K562 (cell line): ENCODE measurements at regions not wholly inside any gene's neighbourhood (a gene's known extent, or its start where the extent isn't known, plus 50 kb on each side); places are given as distances from the start of the nearest gene placed in this dataset.

Experiments used
- ATAC-seq: fragments of 200-7000 bp; cut with Tn5 transposase; 3 replicates; pipeline ENCODE4 v1.9.1; 2020; ENCODE audit warnings: moderate library complexity
- BruUV-seq: library from RNA; stranded (reverse); fragments of 400-500 nt; replicated peaks from 2 replicates; lab custom pipeline; 2021; lab: Mats Ljungman, UMichigan
- CTCF ChIA-PET: fragments of 300-600 bp; formaldehyde crosslinking; extraction: SDS; loops from one replicate; lab custom pipeline; 2021; ENCODE audit warnings: low intra/inter-chr PET ratio; lab: Yijun Ruan, JAX
- POLR2A ChIA-PET: fragments of 300-600, 350-650 bp; sonication (Branson Sonifier 250); formaldehyde crosslinking; extraction: SDS; loops from one replicate; lab custom pipeline; 2021; ENCODE audit warnings: antibody characterized with exemption, inconsistent platforms; lab: Yijun Ruan, JAX
- DNase-seq, 4 experiments: peaks; one replicate each; pipeline versions ENCODE4 v3.0.0 to v3.0.0-alpha.2; 2011 to 2018; ENCODE audit warnings: low spot score in 3 of 4, mixed read lengths in 3 of 4; ENCODE audit errors: extremely low read depth in 1 of 4
- FAIRE-seq: peaks from 2 replicates; lab custom pipeline; 2011; peaks lifted over from hg19 to GRCh38; lab: Jason Lieb, UNC
- H2AFZ ChIP-seq: 2 replicates; pipeline ENCODE4 v1.6.0; 2011; ENCODE audit warnings: low read depth, low read length, control low read depth, inconsistent platforms
- H3K27ac ChIP-seq: fragments of 200-600 bp; 3 replicates; pipeline ENCODE4 v1.8.0; 2011; ENCODE audit warnings: low read depth, mild to moderate bottlenecking, control low read depth, inconsistent platforms, low read length, moderate library complexity, mixed read lengths; ENCODE audit errors: extremely low read depth
- H3K27me3 ChIP-seq, 2 experiments: fragments of 300-600 bp in 1 of 2; 2 replicates in 1 of 2; 3 replicates in 1 of 2; pipeline versions ENCODE4 v1.6.0 to v1.8.0; 2011; ENCODE audit warnings: inconsistent platforms in 2 of 2, low read length in 2 of 2, mild to moderate bottlenecking in 1 of 2, mixed read lengths in 1 of 2, moderate library complexity in 1 of 2; ENCODE audit not compliant: control insufficient read depth in 2 of 2, insufficient read depth in 2 of 2
- H3K36me3 ChIP-seq: fragments of 300-600 bp; 3 replicates; pipeline ENCODE4 v1.8.0; 2011; ENCODE audit warnings: mild to moderate bottlenecking, low read length, inconsistent platforms; ENCODE audit not compliant: control insufficient read depth, insufficient read depth
- H3K4me1 ChIP-seq, 2 experiments: fragments of 200-600 bp in 1 of 2; replicated peaks in 1 of 2; 2 replicates in 1 of 2; 3 replicates in 1 of 2; pipeline versions ENCODE4 v1.5.1 to v1.8.0; 2011; ENCODE audit warnings: inconsistent platforms in 2 of 2, low read length in 2 of 2, mild to moderate bottlenecking in 1 of 2, mixed read lengths in 1 of 2, moderate library complexity in 1 of 2; ENCODE audit not compliant: control insufficient read depth in 2 of 2, insufficient read depth in 2 of 2
- H3K4me2 ChIP-seq: 2 replicates; pipeline ENCODE4 v1.6.1; 2011; ENCODE audit warnings: low read length, control low read depth, inconsistent platforms, mixed read lengths; ENCODE audit not compliant: insufficient read depth
- H3K4me3 ChIP-seq: fragments of 200-600 bp; sonication (generic), shearing (Covaris generic); 2 replicates; pipeline ENCODE4 v1.5.1; 2016; ENCODE audit warnings: control low read depth, inconsistent platforms
- H3K79me2 ChIP-seq: fragments of 200-600 bp; 3 replicates; pipeline ENCODE4 v1.8.0; 2011; ENCODE audit warnings: low read length, inconsistent platforms; ENCODE audit not compliant: control insufficient read depth, insufficient read depth
- H3K9ac ChIP-seq, 2 experiments: 2 replicates each; pipeline versions ENCODE4 v1.6.0 to v1.6.1; 2011; ENCODE audit warnings: low read depth in 2 of 2, low read length in 2 of 2, control low read depth in 1 of 2, inconsistent platforms in 1 of 2, mild to moderate bottlenecking in 1 of 2, mixed read lengths in 1 of 2; ENCODE audit not compliant: insufficient read depth in 1 of 2
- H3K9me1 ChIP-seq: one replicate; pipeline ENCODE4 v1.6.0; 2011; ENCODE audit warnings: inconsistent platforms, mild to moderate bottlenecking, low read length, moderate library complexity; ENCODE audit not compliant: control insufficient read depth, insufficient read depth
- H3K9me3 ChIP-seq: replicated peaks from 2 replicates; pipeline ENCODE4 v1.5.1; 2011; ENCODE audit warnings: low read depth, low read length, inconsistent platforms; ENCODE audit not compliant: control insufficient read depth, insufficient read depth
- H4K20me1 ChIP-seq: replicated peaks from 2 replicates; pipeline ENCODE4 v1.6.1; 2011; ENCODE audit warnings: low read length, inconsistent platforms, mixed read lengths; ENCODE audit not compliant: control insufficient read depth, insufficient read depth
- BRF1 ChIP-seq: IDR thresholded peaks from 3 replicates; pipeline ENCODE4 v1.6.1; 2011; ENCODE audit warnings: borderline replicate concordance, mild to moderate bottlenecking; ENCODE audit not compliant: insufficient read length; ENCODE audit errors: extremely low read depth
- EGR1 ChIP-seq: fragments of 450-650 bp; conservative IDR thresholded peaks from 2 replicates; pipeline ENCODE4 v1.6.1; 2017; ENCODE audit warnings: mild to moderate bottlenecking
- FOS ChIP-seq: IDR thresholded peaks from 3 replicates; pipeline ENCODE4 v1.6.1; 2011; ENCODE audit not compliant: insufficient read length; ENCODE audit errors: extremely low read depth
- SETDB1 ChIP-seq: IDR thresholded peaks from one replicate; pipeline ENCODE4 v1.6.1; 2012; ENCODE audit warnings: low read length, control low read depth, inconsistent platforms
- TCF7L2 ChIP-seq: fragments of 150-350 bp; IDR thresholded peaks from 2 replicates; pipeline ENCODE4 v1.6.1; 2016; ENCODE audit warnings: low read depth, mild to moderate bottlenecking, low read length, moderate library complexity
- ZBTB7A ChIP-seq: IDR thresholded peaks from 2 replicates; pipeline ENCODE4 v1.6.1; 2011; ENCODE audit warnings: low read depth, mild to moderate bottlenecking, low read length, moderate library complexity, borderline replicate concordance; ENCODE audit not compliant: control insufficient read depth
- ZFX ChIP-seq: sonication (generic); formaldehyde crosslinking; IDR thresholded peaks from 2 replicates; pipeline ENCODE4 v1.8.0; 2022; ENCODE audit warnings: mild to moderate bottlenecking, missing genetic modification reagents, moderate library complexity
- ZNF175 ChIP-seq: fragments of 200-800 bp; sonication (Bioruptor generic); IDR thresholded peaks from 2 replicates; pipeline ENCODE4 v1.6.1; 2016; ENCODE audit warnings: low read depth, mild to moderate bottlenecking, missing genetic modification characterization, missing compliant biosample characterization
- ZNF780A ChIP-seq: fragments of 250-450 bp; sonication (Bioruptor Pico); IDR thresholded peaks from 2 replicates; pipeline ENCODE4 v1.5.0; 2021; ENCODE audit warnings: mild to moderate bottlenecking
- WGBS: fragments of 100-300 bp; shearing (Covaris generic); methylation state at CpG from one replicate; pipeline ENCODE4 v1.1.6; 2016; ENCODE audit warnings: low coverage, mixed read lengths; ENCODE audit not compliant: insufficient coverage; ENCODE audit errors: missing lambda C conversion rate; 5-methylcytosine and 5-hydroxymethylcytosine counted together
- in situ Hi-C: fragments of 300-500 bp; cut with MboI; formaldehyde crosslinking; loops from 4 replicates; pipeline ENCODE4 v1.15.0; 2018; ENCODE audit warnings: inconsistent platforms, mixed read lengths
- intact Hi-C: fragments of 100-400 bp; cut with micrococcal nuclease; formaldehyde crosslinking; loops from 2 replicates; pipeline ENCODE4 v1.14.2; 2022

GRCh38 chr4:144818136-144818535 is 172.2 kb downstream of the HHIP start:
- POLR2A ChIA-PET: no interaction called here
- intact Hi-C loops: no loop called here
- no peak overlapping the region for H2AFZ ChIP-seq
- no peaks in the 10 kb centered on the region for H4K20me1 ChIP-seq
- no peaks in the 10 kb centered on the region for H3K4me1 ChIP-seq
- no peak overlapping the region for H3K4me2 ChIP-seq
- H3K27ac ChIP-seq: no peak overlapping the region
- CTCF ChIA-PET: no interaction called here
- no peaks in the 10 kb centered on the region for H3K27me3 ChIP-seq
- no peak overlapping the region for H3K4me3 ChIP-seq
- FAIRE-seq (peak; percentile 48), ATAC-seq (no peak), DNase-seq (no peak)
- no TSS peak for BruUV-seq
- in situ Hi-C loops: no loop called here
- H3K9me1 ChIP-seq: no peaks in the 10 kb centered on the region
- H3K79me2 ChIP-seq: no peaks in the 10 kb centered on the region
- H3K9me3 ChIP-seq: no peaks in the 10 kb centered on the region
- H3K36me3 ChIP-seq: no peaks in the 10 kb centered on the region
- 0% methylated on average over 3 of the region's 3 CpGs for WGBS
- H3K9ac ChIP-seq: no peak overlapping the region
- TF ChIP-seq TCF7L2 (no peak), ZNF175 (CRISPR knock-in tag) (no peak), EGR1 (no peak), ZFX (CRISPR knock-in tag) (no peak), SETDB1 (no peak), FOS (no peak), ZBTB7A (no peak), ZNF780A (CRISPR knock-in tag) (no peak), BRF1 (no peak)
